Epithelial cell of proximal tubule (primary cell): ENCODE measurements at regions not wholly inside any gene's neighbourhood (a gene's known extent, or its start where the extent isn't known, plus 50 kb on each side); places are given as distances from the start of the nearest gene placed in this dataset.

Experiments
- DNase-seq: peaks from one replicate; pipeline ENCODE4 v3.0.0-alpha.2; 2011; ENCODE audit warnings: low read depth
- H3K4me3 ChIP-seq: 2 replicates; pipeline ENCODE4 v1.5.1; 2011; ENCODE audit warnings: low read depth, mild to moderate bottlenecking, low read length
- TF ChIP-seq, protein P1 (sequence below): conservative IDR thresholded peaks from 2 replicates; pipeline ENCODE4 v1.5.1; 2012; ENCODE audit warnings: low read depth, mild to moderate bottlenecking, low read length

DNA sequence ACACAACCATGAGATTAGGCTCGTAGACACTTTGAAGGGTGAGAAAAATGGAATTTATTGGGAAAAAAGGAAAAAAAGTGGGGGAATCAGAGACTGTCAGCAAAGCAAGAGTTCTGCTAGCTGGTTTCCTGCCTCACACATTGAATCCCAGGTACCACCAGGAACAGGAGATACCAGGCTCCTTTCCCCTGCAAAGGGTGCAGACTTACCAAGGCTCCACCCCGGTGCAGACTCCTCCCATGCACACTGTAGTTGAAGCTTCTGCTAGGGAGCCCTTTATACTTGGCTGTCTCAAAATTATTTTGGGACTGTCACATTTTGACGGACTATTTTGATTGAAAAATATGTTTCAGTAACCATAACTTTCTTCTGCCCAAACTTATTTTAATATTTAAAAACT is 819.9 kb upstream of the GBE1 start:
- TF ChIP-seq, protein P1, sequence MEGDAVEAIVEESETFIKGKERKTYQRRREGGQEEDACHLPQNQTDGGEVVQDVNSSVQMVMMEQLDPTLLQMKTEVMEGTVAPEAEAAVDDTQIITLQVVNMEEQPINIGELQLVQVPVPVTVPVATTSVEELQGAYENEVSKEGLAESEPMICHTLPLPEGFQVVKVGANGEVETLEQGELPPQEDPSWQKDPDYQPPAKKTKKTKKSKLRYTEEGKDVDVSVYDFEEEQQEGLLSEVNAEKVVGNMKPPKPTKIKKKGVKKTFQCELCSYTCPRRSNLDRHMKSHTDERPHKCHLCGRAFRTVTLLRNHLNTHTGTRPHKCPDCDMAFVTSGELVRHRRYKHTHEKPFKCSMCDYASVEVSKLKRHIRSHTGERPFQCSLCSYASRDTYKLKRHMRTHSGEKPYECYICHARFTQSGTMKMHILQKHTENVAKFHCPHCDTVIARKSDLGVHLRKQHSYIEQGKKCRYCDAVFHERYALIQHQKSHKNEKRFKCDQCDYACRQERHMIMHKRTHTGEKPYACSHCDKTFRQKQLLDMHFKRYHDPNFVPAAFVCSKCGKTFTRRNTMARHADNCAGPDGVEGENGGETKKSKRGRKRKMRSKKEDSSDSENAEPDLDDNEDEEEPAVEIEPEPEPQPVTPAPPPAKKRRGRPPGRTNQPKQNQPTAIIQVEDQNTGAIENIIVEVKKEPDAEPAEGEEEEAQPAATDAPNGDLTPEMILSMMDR, result no peak
- no peak for DNase-seq

DNA sequence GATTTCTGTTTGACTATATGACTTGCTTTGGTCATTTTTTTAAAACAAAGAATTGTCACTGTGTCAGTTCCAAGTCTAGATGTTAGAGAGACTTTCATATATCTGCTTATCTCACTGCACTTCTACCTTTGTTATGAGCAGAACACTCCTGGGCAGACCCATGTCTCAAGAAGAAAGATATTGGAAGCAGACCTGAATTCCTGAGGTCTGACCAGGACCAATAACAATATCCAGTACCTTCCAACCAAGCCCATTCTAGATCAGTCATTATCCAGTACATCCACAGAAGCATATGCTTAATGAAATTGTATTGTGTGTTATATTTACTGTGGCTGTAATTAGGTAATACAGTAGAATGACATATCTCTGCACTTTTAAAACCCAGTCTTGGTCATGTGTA is 811.3 kb upstream of the GBE1 start:
- TF ChIP-seq, protein P1, result no peak
- DNase-seq, result no peak

More for the DNA sequence above, 819.9 kb upstream of the GBE1 start:
- no peak overlapping the region for H3K4me3 ChIP-seq

DNA sequence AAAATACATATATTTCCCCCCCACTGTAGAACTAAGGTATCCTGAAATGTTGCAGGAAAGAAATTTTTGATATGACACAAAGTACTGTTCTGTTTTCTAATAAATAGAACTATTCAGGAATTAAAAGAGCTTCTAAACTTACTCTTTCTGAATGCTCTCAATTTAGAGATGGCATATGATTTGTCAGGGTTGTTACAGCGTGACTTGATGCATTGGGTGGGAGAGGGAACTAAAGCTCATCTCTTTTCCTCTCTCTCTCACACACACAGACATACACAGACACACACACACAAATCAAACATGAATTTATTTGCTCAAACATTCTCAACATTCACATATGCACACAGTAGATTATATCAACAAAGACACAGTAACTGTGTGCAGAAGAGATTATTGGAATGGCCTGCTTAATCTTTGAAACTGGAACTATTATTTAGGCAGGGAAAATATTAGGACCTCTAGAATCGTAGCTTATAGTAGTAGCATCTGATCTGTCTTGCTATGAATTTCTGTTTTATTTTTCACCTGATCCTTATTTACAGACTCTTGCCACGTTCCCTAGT is 807.4 kb upstream of the GBE1 start:
- no peak for DNase-seq
- no peak overlapping the region for H3K4me3 ChIP-seq
- TF ChIP-seq, protein P1, result no peak

More for the DNA sequence above, 811.3 kb upstream of the GBE1 start:
- no peak overlapping the region for H3K4me3 ChIP-seq

DNA sequence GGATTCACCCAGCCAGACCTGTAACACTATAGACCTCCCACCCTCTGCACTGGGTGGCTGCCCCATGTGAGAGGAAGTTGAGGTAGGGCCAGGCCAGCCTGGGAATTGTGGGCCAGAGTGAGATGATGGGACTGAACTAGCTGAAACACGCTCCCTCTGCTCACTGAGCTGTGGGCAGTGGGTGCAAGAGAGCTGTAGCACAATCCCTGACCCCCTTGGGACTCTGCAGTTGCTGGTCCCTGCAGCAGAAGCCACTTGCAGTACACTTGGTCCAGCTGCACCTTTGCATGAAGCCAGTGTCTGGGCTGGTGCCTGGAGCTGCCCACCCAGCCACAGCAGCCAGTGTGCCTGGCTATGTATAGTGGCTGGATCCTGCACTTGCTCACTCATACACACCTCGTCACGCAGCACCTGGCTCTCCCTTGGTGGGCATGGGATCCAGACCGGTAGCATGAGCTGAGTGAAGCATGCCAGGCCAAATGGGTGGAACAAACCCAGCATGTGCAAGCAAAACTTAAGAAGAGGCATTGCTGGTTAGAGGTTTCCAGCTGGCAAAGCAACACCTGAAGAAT is 805.7 kb upstream of the GBE1 start:
- TF ChIP-seq, protein P1, result no peak
- H3K4me3 ChIP-seq, result no peak overlapping the region
- no peak for DNase-seq

DNA sequence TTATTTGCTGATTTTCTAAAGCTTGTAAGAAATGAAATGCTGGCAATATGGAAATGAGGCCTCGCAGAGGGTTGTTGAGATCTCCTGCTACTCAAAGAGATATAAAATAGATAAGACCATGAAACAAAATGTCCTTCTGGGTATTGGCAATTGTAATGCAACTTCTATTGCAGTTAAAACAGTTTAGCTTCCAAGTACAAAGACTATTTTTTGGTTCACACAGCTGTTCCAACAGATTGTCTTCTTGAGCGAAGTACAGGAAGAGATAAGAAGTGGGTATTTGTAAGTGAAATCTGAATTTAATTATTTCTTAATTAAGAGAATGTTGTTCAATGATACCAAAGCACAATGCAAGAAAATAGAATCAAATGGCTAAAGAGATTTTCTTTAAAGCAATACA is 801.5 kb upstream of the GBE1 start:
- no peak for DNase-seq
- H3K4me3 ChIP-seq, result no peak overlapping the region
- TF ChIP-seq, protein P1, result no peak

DNA sequence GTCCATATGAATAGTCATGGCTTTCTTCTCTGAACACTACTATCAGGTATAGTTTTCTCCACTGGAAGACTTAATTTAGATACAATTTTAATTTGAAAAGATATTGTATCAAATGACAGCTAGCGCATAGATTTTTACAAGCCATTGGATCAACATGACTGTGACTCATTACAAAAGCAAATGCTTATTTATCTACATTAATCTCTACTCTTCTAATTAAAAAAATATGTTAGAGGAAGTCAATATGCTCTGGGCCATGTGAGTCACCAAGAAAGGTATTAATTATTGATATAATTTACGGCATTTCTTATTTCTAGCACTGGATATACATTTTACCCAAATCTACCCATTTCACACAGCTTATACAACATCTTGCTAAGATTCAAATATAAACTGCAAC is 800.3 kb upstream of the GBE1 start:
- no peak for DNase-seq
- no peak overlapping the region for H3K4me3 ChIP-seq
- TF ChIP-seq, protein P1, result no peak

DNA sequence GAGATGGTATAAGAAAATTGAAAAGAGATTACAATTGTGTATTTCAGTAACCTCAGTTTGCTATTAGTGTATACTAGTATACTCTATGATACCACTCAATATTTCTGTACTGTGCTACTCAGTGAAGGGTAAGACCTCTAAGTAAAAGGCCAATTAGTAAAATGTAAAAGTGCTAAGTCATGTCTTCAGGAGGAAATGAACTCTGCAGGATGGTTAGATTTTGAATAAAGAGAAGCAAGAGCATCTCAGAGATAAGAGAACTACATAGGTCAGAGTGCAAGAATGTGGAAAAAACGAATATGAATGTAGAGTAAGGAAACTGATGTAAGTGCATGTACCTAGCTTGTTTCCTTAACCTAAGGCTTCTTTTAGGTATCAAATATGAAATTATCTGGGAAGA is 796.6 kb upstream of the GBE1 start:
- no peak for DNase-seq
- TF ChIP-seq, protein P1, result no peak
- no peak overlapping the region for H3K4me3 ChIP-seq
